Endodermal cell (in vitro differentiated cells): ENCODE measurements at regions not wholly inside any gene's neighbourhood (a gene's known extent, or its start where the extent isn't known, plus 50 kb on each side); places are given as distances from the start of the nearest gene placed in this dataset.

Experiments
- DNase-seq: peaks from one replicate; pipeline ENCODE4 v3.0.0-alpha.2; 2017
- H3K27ac ChIP-seq: 2 replicates; pipeline ENCODE4 v1.5.1; 2013; ENCODE audit warnings: mild to moderate bottlenecking, low read depth, low read length, moderate library complexity
- H3K27me3 ChIP-seq: 2 replicates; pipeline ENCODE4 v1.6.1; 2013; ENCODE audit warnings: mild to moderate bottlenecking, low read length, moderate library complexity; ENCODE audit not compliant: insufficient read depth, control insufficient read depth, poor library complexity, severe bottlenecking
- H3K36me3 ChIP-seq: 2 replicates; pipeline ENCODE4 v1.7.0; 2013; ENCODE audit warnings: mild to moderate bottlenecking, low read length, moderate library complexity; ENCODE audit not compliant: control insufficient read depth, insufficient read depth
- H3K4me1 ChIP-seq: one replicate; pipeline ENCODE4 v1.7.0; 2013; ENCODE audit warnings: low read length; ENCODE audit not compliant: control insufficient read depth, insufficient read depth
- H3K4me3 ChIP-seq: 2 replicates; pipeline ENCODE4 v1.5.1; 2013; ENCODE audit warnings: mild to moderate bottlenecking, low read length, moderate library complexity
- H3K9ac ChIP-seq: 2 replicates; pipeline ENCODE4 v1.6.1; 2013; ENCODE audit warnings: mild to moderate bottlenecking, low read length, moderate library complexity; ENCODE audit not compliant: poor library complexity, severe bottlenecking; ENCODE audit errors: extremely low read depth
- H3K9me3 ChIP-seq: 2 replicates; pipeline ENCODE4 v1.6.1; 2013; ENCODE audit warnings: mild to moderate bottlenecking, low read length, moderate library complexity; ENCODE audit not compliant: control insufficient read depth
- H3K27ac Mint-ChIP-seq: 2 replicates; pipeline ENCODE4 v1.8.0; 2020; ENCODE audit warnings: mixed read lengths
- H3K27me3 Mint-ChIP-seq: 2 replicates; pipeline ENCODE4 v1.8.0; 2021; ENCODE audit warnings: mild to moderate bottlenecking, mixed read lengths; ENCODE audit not compliant: insufficient read depth
- H3K36me3 Mint-ChIP-seq: 2 replicates; pipeline ENCODE4 v1.8.0; 2020; ENCODE audit warnings: low read depth, mixed read lengths
- H3K4me1 Mint-ChIP-seq: 2 replicates; pipeline ENCODE4 v1.8.0; 2020; ENCODE audit warnings: mixed read lengths
- H3K4me3 Mint-ChIP-seq: 2 replicates; pipeline ENCODE4 v1.8.0; 2020; ENCODE audit warnings: mild to moderate bottlenecking, moderate library complexity, mixed read lengths
- H3K9me3 Mint-ChIP-seq: 2 replicates; pipeline ENCODE4 v1.8.0; 2020; ENCODE audit warnings: mild to moderate bottlenecking, mixed read lengths
- CTCF ChIP-seq: fragments of 200-600 bp; sonication (generic); conservative IDR thresholded peaks from 2 replicates; pipeline ENCODE4 v1.5.0; 2021; ENCODE audit warnings: antibody characterized with exemption, mild to moderate bottlenecking
- whole genome bisulfite sequencing, 2 experiments: methylation state at CpG; one replicate each; pipeline versions ENCODE4 v1.1.5 to v1.1.7; 2013; ENCODE audit warnings: missing lambda C conversion rate in 2 of 2, mixed read lengths in 1 of 2; ENCODE audit not compliant: insufficient coverage in 1 of 2, insufficient read length in 1 of 2; 5-methylcytosine and 5-hydroxymethylcytosine counted together

DNA sequence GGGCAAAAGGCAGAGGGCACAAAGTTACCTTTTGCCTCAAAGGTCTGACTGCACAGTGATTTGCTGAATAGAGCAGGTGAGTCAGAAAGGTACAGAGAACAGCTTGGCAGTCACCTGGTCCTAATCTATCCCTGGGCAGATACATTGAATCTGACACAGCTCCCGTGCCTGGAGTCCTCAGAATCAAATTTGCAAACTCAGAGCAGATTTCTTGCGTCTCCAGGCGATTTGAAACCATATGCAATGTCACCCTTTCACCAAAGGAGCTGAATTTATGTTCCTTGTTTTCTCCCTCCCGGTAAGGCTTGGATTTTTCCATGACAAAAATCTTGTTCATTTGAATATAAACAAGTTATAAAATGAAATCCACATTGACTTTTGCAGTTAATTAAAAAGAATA, 81.6 kb upstream of the SNAP25 start:
- Histone ChIP-seq H3K27ac (no peak overlapping the region), H3K9me3 (no peaks in the 10 kb centered on the region), H3K4me1 (no peaks in the 10 kb centered on the region), H3K36me3 (no peaks in the 10 kb centered on the region), H3K4me3 (no peak overlapping the region), H3K27me3 (no peaks in the 10 kb centered on the region), H3K9ac (no peak overlapping the region)
- WGBS, 2 experiments: 88 to 95% methylated on average over 2 to 4 of the region's 4 CpGs
- H3K36me3 Mint-ChIP-seq: no peaks in the 10 kb centered on the region
- no peak for DNase-seq
- H3K4me1 Mint-ChIP-seq: no peaks in the 10 kb centered on the region
- H3K27ac Mint-ChIP-seq: no peak overlapping the region
- H3K27me3 Mint-ChIP-seq: no peaks in the 10 kb centered on the region
- H3K9me3 Mint-ChIP-seq: no peaks in the 10 kb centered on the region
- no peak for TF ChIP-seq CTCF
- no peak overlapping the region for H3K4me3 Mint-ChIP-seq

DNA sequence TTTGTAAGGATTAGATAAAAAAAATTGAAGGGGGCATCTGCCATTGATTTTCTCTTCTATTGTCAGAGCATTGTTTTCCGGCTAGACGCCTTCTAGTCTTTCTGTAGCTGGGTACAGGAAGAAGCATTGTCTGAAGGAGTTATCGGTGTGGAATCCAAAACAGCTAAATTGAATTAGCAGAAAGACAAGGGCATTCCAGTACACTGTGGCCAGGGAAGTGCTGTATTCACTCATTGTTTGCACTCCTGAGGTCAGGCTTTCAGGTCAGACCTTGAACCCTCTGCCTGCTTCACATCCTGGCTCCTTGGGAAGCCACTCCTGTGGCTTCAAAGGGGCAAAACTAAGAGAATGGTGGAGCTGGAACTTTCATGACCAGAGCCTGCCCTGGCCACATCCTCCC, 81.1 kb upstream of the SNAP25 start:
- H3K4me1 Mint-ChIP-seq: no peaks in the 10 kb centered on the region
- Histone ChIP-seq H3K27ac (no peak overlapping the region), H3K9me3 (no peaks in the 10 kb centered on the region), H3K36me3 (no peaks in the 10 kb centered on the region), H3K4me3 (peak overlapping the region; percentile 11), H3K9ac (no peak overlapping the region), H3K27me3 (no peaks in the 10 kb centered on the region), H3K4me1 (no peaks in the 10 kb centered on the region)
- no peak for TF ChIP-seq CTCF
- H3K27ac Mint-ChIP-seq: no peak overlapping the region
- no peaks in the 10 kb centered on the region for H3K36me3 Mint-ChIP-seq
- 67 to 87% methylated on average over 3 of the region's 3 CpGs for WGBS, 2 experiments
- no peak overlapping the region for H3K4me3 Mint-ChIP-seq
- DNase-seq: no peak
- no peaks in the 10 kb centered on the region for H3K27me3 Mint-ChIP-seq
- H3K9me3 Mint-ChIP-seq: no peaks in the 10 kb centered on the region

DNA sequence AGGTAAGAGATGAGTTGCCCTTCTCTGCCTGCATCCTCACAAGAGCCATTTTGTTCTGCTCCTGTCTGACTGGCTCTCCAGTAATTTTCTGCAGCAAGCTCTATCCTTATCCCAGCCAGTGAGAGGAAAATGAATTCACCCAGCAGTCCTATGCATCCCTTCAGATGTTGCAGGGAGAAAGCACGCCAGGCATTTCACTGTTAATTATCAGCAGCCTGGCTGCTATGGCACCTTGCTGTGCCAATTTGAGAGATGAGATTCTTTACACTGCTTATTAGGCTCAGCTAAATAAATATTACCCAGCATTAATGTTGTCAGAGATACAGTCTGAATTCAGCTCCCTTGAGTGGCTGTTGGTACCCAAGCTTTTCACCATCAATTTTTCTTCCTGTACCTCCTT, 61.1 kb upstream of the SNAP25 start:
- no peak overlapping the region for H3K27ac ChIP-seq
- H3K4me3 ChIP-seq: no peak overlapping the region
- H3K4me1 ChIP-seq: no peaks in the 10 kb centered on the region
- no peak overlapping the region for H3K9ac ChIP-seq
- Mint-ChIP-seq H3K4me3 (no peak overlapping the region), H3K36me3 (no peaks in the 10 kb centered on the region), H3K27ac (no peak overlapping the region), H3K9me3 (peaks cover 5% of the 10 kb centered on the region), H3K27me3 (no peaks in the 10 kb centered on the region), H3K4me1 (peaks cover 4% of the 10 kb centered on the region)
- no peak for DNase-seq
- H3K36me3 ChIP-seq: no peaks in the 10 kb centered on the region
- no peaks in the 10 kb centered on the region for H3K9me3 ChIP-seq
- WGBS, 2 experiments: 64 to 79% methylated on average over 1 of the region's 1 CpG
- no peaks in the 10 kb centered on the region for H3K27me3 ChIP-seq
- TF ChIP-seq CTCF: no peak
